ENCODE measurements at regions not wholly inside any gene's neighbourhood (a gene's known extent, or its start where the extent isn't known, plus 50 kb on each side); places are given as distances from the start of the nearest gene placed in this dataset.
"Not testable (repeated sequence)": the region's sequence is repeated elsewhere in the genome, so short reads cannot be mapped to it uniquely, and the experiment has no call there.

DNA sequence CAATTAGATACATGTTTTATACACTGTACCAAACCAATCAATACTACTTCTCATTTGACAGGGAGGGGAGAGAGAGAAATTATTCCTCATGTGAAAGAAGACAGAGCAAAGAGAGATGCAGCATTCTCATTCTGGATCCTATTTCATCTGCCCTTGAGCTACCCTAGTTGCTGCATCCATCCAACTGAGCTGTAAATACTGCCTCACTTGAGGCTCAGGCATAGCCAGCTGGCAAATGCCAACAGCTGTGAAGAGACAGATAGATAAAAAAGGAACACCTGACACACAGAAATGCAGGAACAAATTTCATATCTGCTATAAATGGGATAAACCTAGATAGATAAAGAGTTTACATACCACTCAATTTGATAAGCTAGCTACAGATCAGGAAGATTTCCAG lies 684.1 kb downstream of the CDY1 start:
- H2AK5ac ChIP-seq (ENCODE audit: low read depth, low read length); H3K9me3 ChIP-seq (ENCODE audit: insufficient read depth in 2 of 2, low read depth in 1 of 2, low read length in 1 of 2); H3K27ac ChIP-seq (ENCODE audit: low read depth, low read length); POLR2A ChIA-PET (ENCODE audit: partially characterized antibody); H3K14ac ChIP-seq (ENCODE audit: insufficient read length); H3K4me1 ChIP-seq (replicated peaks in 1 of 4; ENCODE audit: control insufficient read depth in 3 of 4, insufficient read depth in 4 of 4, low read length in 3 of 4); H3K4me2 ChIP-seq (ENCODE audit: insufficient read depth in 1 of 2, low read depth in 2 of 2, low read length in 2 of 2); H4K20me1 ChIP-seq (replicated peaks in 1 of 2; ENCODE audit: control insufficient read depth in 1 of 2, insufficient read depth in 2 of 2, low read length in 2 of 2); H3K4ac ChIP-seq (replicated peaks; ENCODE audit: insufficient read length, low read depth, low read length); H3K27me3 ChIP-seq (replicated peaks in 1 of 4; ENCODE audit: control insufficient read depth in 3 of 4, extremely low read depth in 1 of 4, insufficient read depth in 3 of 4, low read length in 3 of 4); H2BK20ac ChIP-seq (ENCODE audit: low read length); H3K36me3 ChIP-seq (ENCODE audit: control insufficient read depth in 2 of 4, insufficient read depth in 4 of 4, low read length in 3 of 4); H3K18ac ChIP-seq (ENCODE audit: extremely low read depth, low read length); H2BK12ac ChIP-seq (ENCODE audit: low read depth, low read length); H2BK15ac ChIP-seq (ENCODE audit: low read length); DNase-seq (ENCODE audit: low read depth in 1 of 2, low spot score in 2 of 2); H2BK5ac ChIP-seq (ENCODE audit: low read depth, low read length); H4K91ac ChIP-seq (replicated peaks; ENCODE audit: insufficient read length, low read length); H3K79me2 ChIP-seq (ENCODE audit: control insufficient read depth in 1 of 2, insufficient read depth in 2 of 2, low read length in 2 of 2); H2AFZ ChIP-seq (ENCODE audit: low read length); H2BK120ac ChIP-seq (replicated peaks; ENCODE audit: low read depth, low read length); CTCF ChIA-PET (ENCODE audit: partially characterized antibody); H3K23me2 ChIP-seq (ENCODE audit: low read depth, low read length); H3K4me3 ChIP-seq (ENCODE audit: extremely low read depth in 1 of 4, insufficient read depth in 2 of 4, low read depth in 3 of 4, low read length in 4 of 4); H3K23ac ChIP-seq (ENCODE audit: insufficient read length); H4K5ac ChIP-seq (ENCODE audit: insufficient read length, low read depth, low read length); H3K9ac ChIP-seq (replicated peaks in 1 of 4; ENCODE audit: extremely low read depth in 1 of 4, low read depth in 3 of 4, low read length in 3 of 4); H3K56ac ChIP-seq (replicated peaks; ENCODE audit: insufficient read length, low read depth, low read length); FAIRE-seq; H3K79me1 ChIP-seq (ENCODE audit: low read depth, low read length); H4K8ac ChIP-seq (ENCODE audit: extremely low read depth, insufficient read depth, low read length): not testable (repeated sequence)

DNA sequence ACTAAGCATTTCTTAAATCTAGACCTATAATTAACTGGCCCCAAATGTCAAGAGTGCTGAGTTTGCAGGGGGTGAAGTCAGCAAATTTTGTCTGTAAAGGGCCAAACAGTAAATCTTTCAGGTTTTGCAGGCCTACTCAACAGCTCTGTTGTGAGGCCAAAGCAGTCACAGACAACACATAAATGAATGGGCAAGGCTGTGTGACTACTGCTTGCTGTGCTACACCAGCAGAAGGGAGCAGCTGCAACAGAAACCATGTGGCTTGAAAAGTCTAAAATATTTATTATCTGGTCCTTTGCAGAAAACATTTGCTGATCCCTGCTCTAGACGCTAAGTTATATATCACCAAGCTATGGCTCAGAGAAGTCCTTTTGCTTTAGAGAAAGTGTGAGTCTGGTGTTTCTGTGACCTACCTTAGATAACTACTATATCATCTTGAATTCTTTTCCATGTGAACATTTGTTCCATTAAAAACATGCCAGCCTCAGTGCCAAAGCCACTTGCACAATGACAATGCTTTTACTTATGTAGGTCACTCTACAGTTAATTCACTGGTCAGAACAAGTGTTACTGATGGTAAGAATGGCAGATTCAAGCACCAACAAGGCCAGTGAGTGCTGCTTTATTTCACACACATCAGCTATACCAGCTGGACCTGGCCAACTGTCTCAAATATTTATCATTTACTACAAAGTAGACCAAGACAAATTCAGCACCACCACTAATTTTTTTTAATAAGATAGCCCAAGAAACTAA lies 684.9 kb downstream of the CDY1 start:
- H3K9me3 ChIP-seq (ENCODE audit: insufficient read depth in 2 of 2, low read depth in 1 of 2, low read length in 1 of 2); H3K23ac ChIP-seq (ENCODE audit: insufficient read length); H2AK5ac ChIP-seq (ENCODE audit: low read depth, low read length); H3K23me2 ChIP-seq (ENCODE audit: low read depth, low read length); H3K27ac ChIP-seq (ENCODE audit: low read depth, low read length); FAIRE-seq; POLR2A ChIA-PET (ENCODE audit: partially characterized antibody); H2BK20ac ChIP-seq (ENCODE audit: low read length); H3K36me3 ChIP-seq (ENCODE audit: control insufficient read depth in 2 of 4, insufficient read depth in 4 of 4, low read length in 3 of 4); CTCF ChIA-PET (ENCODE audit: partially characterized antibody); H3K79me2 ChIP-seq (ENCODE audit: control insufficient read depth in 1 of 2, insufficient read depth in 2 of 2, low read length in 2 of 2); H2BK12ac ChIP-seq (ENCODE audit: low read depth, low read length); H3K9ac ChIP-seq (replicated peaks in 1 of 4; ENCODE audit: extremely low read depth in 1 of 4, low read depth in 3 of 4, low read length in 3 of 4); H3K4me1 ChIP-seq (replicated peaks in 1 of 4; ENCODE audit: control insufficient read depth in 3 of 4, insufficient read depth in 4 of 4, low read length in 3 of 4); H4K91ac ChIP-seq (replicated peaks; ENCODE audit: insufficient read length, low read length); H3K56ac ChIP-seq (replicated peaks; ENCODE audit: insufficient read length, low read depth, low read length); H2BK15ac ChIP-seq (ENCODE audit: low read length); H3K18ac ChIP-seq (ENCODE audit: extremely low read depth, low read length); DNase-seq (ENCODE audit: low read depth in 1 of 2, low spot score in 2 of 2); H2AFZ ChIP-seq (ENCODE audit: low read length); H4K8ac ChIP-seq (ENCODE audit: extremely low read depth, insufficient read depth, low read length); H3K27me3 ChIP-seq (replicated peaks in 1 of 4; ENCODE audit: control insufficient read depth in 3 of 4, extremely low read depth in 1 of 4, insufficient read depth in 3 of 4, low read length in 3 of 4); H4K5ac ChIP-seq (ENCODE audit: insufficient read length, low read depth, low read length); H3K4me3 ChIP-seq (ENCODE audit: extremely low read depth in 1 of 4, insufficient read depth in 2 of 4, low read depth in 3 of 4, low read length in 4 of 4); H3K4ac ChIP-seq (replicated peaks; ENCODE audit: insufficient read length, low read depth, low read length); H2BK120ac ChIP-seq (replicated peaks; ENCODE audit: low read depth, low read length); H2BK5ac ChIP-seq (ENCODE audit: low read depth, low read length); H3K4me2 ChIP-seq (ENCODE audit: insufficient read depth in 1 of 2, low read depth in 2 of 2, low read length in 2 of 2); H4K20me1 ChIP-seq (replicated peaks in 1 of 2; ENCODE audit: control insufficient read depth in 1 of 2, insufficient read depth in 2 of 2, low read length in 2 of 2); H3K79me1 ChIP-seq (ENCODE audit: low read depth, low read length); H3K14ac ChIP-seq (ENCODE audit: insufficient read length): not testable (repeated sequence)
- no CpG with 5 or more reads among the region's 1 CpG for WGBS, 2 experiments (ENCODE audit: extremely low coverage in 1 of 2, insufficient coverage in 1 of 2, insufficient read length in 1 of 2, insufficient replicate concordance in 2 of 2, low coverage in 1 of 2, low lambda C conversion rate in 2 of 2, missing lambda C conversion rate in 1 of 2)

Data from H1 (cell line).